HEK293 (cell line): ENCODE measurements at regions not wholly inside any gene's neighbourhood (a gene's known extent, or its start where the extent isn't known, plus 50 kb on each side); places are given as distances from the start of the nearest gene placed in this dataset.

Experiments
- CTCF ChIA-PET: fragments of 350-600 bp; formaldehyde crosslinking; extraction: SDS; loops from one replicate; lab custom pipeline; 2021; ENCODE audit warnings: antibody characterized with exemption; lab: Yijun Ruan, JAX
- POLR2A ChIA-PET: fragments of 300-600 bp; formaldehyde crosslinking; extraction: SDS; loops from one replicate; lab custom pipeline; 2020; ENCODE audit warnings: antibody characterized with exemption, inconsistent platforms; lab: Yijun Ruan, JAX
- H3K27ac ChIP-seq: fragments of 200-500 bp; sonication (Bioruptor generic); 2 replicates; pipeline ENCODE4 v1.5.1; 2014; ENCODE audit warnings: low read depth, low read length, control low read depth, inconsistent platforms; ENCODE audit errors: extremely low read depth
- H3K36me3 ChIP-seq, 2 experiments: fragments of 200-500 bp in 1 of 2; sonication (Bioruptor generic) in 1 of 2; 1 replicate in 1 of 2; 2 replicates in 1 of 2; pipeline ENCODE4 v1.5.1; 2014 to 2017; ENCODE audit warnings: inconsistent platforms in 2 of 2, low read length in 2 of 2; ENCODE audit not compliant: control insufficient read depth in 2 of 2, insufficient read depth in 1 of 2
- H3K4me1 ChIP-seq: fragments of 200-500 bp; sonication (Bioruptor generic); 2 replicates; pipeline ENCODE4 v1.5.1; 2014; ENCODE audit warnings: mild to moderate bottlenecking, low read length, inconsistent platforms; ENCODE audit not compliant: control insufficient read depth, insufficient read depth
- H3K4me3 ChIP-seq: 2 replicates; pipeline ENCODE4 v1.5.1; 2011; ENCODE audit warnings: low read depth, mild to moderate bottlenecking, control low read depth, low read length, moderate library complexity
- H3K9me3 ChIP-seq: fragments of 200-500 bp; sonication (Bioruptor generic); 2 replicates; pipeline ENCODE4 v1.5.1; 2014; ENCODE audit warnings: low read depth, low read length, inconsistent platforms; ENCODE audit not compliant: control insufficient read depth, insufficient read depth
- ATF2 ChIP-seq: fragments of 450-650 bp; formaldehyde crosslinking; IDR thresholded peaks from 2 replicates; pipeline ENCODE4 v1.5.1; 2016; ENCODE audit warnings: missing biosample characterization, missing genetic modification characterization, low read depth
- CTCF ChIP-seq: fragments of 450-650 bp; formaldehyde crosslinking; IDR thresholded peaks from 2 replicates; pipeline ENCODE4 v1.5.1; 2016; ENCODE audit warnings: missing biosample characterization, missing genetic modification characterization
- GLIS1 ChIP-seq: fragments of 450-650 bp; formaldehyde crosslinking; IDR thresholded peaks from 2 replicates; pipeline ENCODE4 v1.5.1; 2016; ENCODE audit warnings: missing biosample characterization, missing genetic modification characterization
- KLF17 ChIP-seq: fragments of 450-650 bp; formaldehyde crosslinking; IDR thresholded peaks from 2 replicates; pipeline ENCODE4 v1.5.1; 2016; ENCODE audit warnings: missing biosample characterization, missing genetic modification characterization
- RBAK ChIP-seq: fragments of 450-650 bp; formaldehyde crosslinking; IDR thresholded peaks from 2 replicates; pipeline ENCODE4 v1.5.1; 2016; ENCODE audit warnings: missing biosample characterization, missing genetic modification characterization
- ZBTB20 ChIP-seq: fragments of 450-650 bp; formaldehyde crosslinking; IDR thresholded peaks from 2 replicates; pipeline ENCODE4 v1.5.1; 2016; ENCODE audit warnings: missing biosample characterization, missing genetic modification characterization
- ZBTB26 ChIP-seq: fragments of 450-650 bp; formaldehyde crosslinking; optimal IDR thresholded peaks from 2 replicates; pipeline ENCODE3; 2016; ENCODE audit warnings: missing biosample characterization, mild to moderate bottlenecking, missing genetic modification characterization
- ZIC2 ChIP-seq: fragments of 450-650 bp; formaldehyde crosslinking; IDR thresholded peaks from 2 replicates; pipeline ENCODE4 v1.5.1; 2016; ENCODE audit warnings: missing biosample characterization, missing genetic modification characterization
- ZNF19 ChIP-seq: fragments of 450-650 bp; formaldehyde crosslinking; IDR thresholded peaks from 2 replicates; pipeline ENCODE4; 2016; ENCODE audit warnings: missing biosample characterization, missing genetic modification characterization, low read depth
- ZNF248 ChIP-seq: fragments of 450-650 bp; formaldehyde crosslinking; IDR thresholded peaks from 2 replicates; pipeline ENCODE4 v1.5.1; 2017; ENCODE audit warnings: missing biosample characterization, missing genetic modification characterization
- ZNF324 ChIP-seq: fragments of 450-650 bp; formaldehyde crosslinking; IDR thresholded peaks from 2 replicates; pipeline ENCODE4 v1.5.1; 2016; ENCODE audit warnings: missing biosample characterization, missing genetic modification characterization
- ZNF354C ChIP-seq: fragments of 450-650 bp; formaldehyde crosslinking; IDR thresholded peaks from 2 replicates; pipeline ENCODE4 v1.5.1; 2016; ENCODE audit warnings: missing biosample characterization, missing genetic modification characterization, low read depth, borderline replicate concordance
- ZNF488 ChIP-seq: fragments of 450-650 bp; formaldehyde crosslinking; IDR thresholded peaks from 2 replicates; pipeline ENCODE4 v1.5.1; 2016; ENCODE audit warnings: missing biosample characterization, missing genetic modification characterization
- ZNF501 ChIP-seq: fragments of 450-650 bp; formaldehyde crosslinking; IDR thresholded peaks from 2 replicates; pipeline ENCODE4 v1.5.1; 2016; ENCODE audit warnings: missing biosample characterization, missing genetic modification characterization
- ZNF544 ChIP-seq: fragments of 450-650 bp; formaldehyde crosslinking; IDR thresholded peaks from 2 replicates; pipeline ENCODE4 v1.5.0; 2017; ENCODE audit warnings: missing biosample characterization, missing genetic modification characterization
- ZSCAN4 ChIP-seq: fragments of 450-650 bp; formaldehyde crosslinking; IDR thresholded peaks from 2 replicates; pipeline ENCODE4 v1.5.1; 2017; ENCODE audit warnings: missing biosample characterization, missing genetic modification characterization

GRCh38 chr1:218510153-218510772 is 165.1 kb downstream of the TGFB2 start (continued):
- TF ChIP-seq CTCF (no peak), GLIS1 (tag by site-specific recombination) (no peak), ZNF324 (tag by site-specific recombination) (no peak), ZSCAN4 (no peak), ZIC2 (tag by site-specific recombination) (no peak), ZBTB26 (tag by site-specific recombination) (no peak)

GRCh38 chr1:218513328-218513727 is 168.2 kb downstream of the TGFB2 start:
- CTCF ChIA-PET, result interaction anchor here (0.9 kb wide), 1 partner anchor 183 kb away, joined by 5 read pairs; no protein-coding TSS in a partner anchor
- Histone ChIP-seq H3K4me3 (no peak overlapping the region), H3K9me3 (no peaks in the 10 kb centered on the region)
- TF ChIP-seq ZBTB20 (tag by site-specific recombination), result no peak
- no peak for TF ChIP-seq RBAK (tag by site-specific recombination)
- no peak for TF ChIP-seq ZNF354C (tag by site-specific recombination)
- TF ChIP-seq ZNF248 (tag by site-specific recombination), result no peak
- no peak for TF ChIP-seq ZNF544 (tag by site-specific recombination)
- no peak for TF ChIP-seq ZNF501 (tag by site-specific recombination)
- no peak for TF ChIP-seq ZNF488 (tag by site-specific recombination)
- TF ChIP-seq ZSCAN4, result no peak
- no peak for TF ChIP-seq ZNF19
- TF ChIP-seq KLF17 (tag by site-specific recombination), result no peak
- TF ChIP-seq ATF2 (tag by site-specific recombination), result no peak
- TF ChIP-seq, all 188 proteins: peak for 0
- POLR2A ChIA-PET, result no interaction called here
- no peaks in the 10 kb centered on the region for H3K36me3 ChIP-seq
- H3K4me1 ChIP-seq, result no peaks in the 10 kb centered on the region
- no peak overlapping the region for H3K27ac ChIP-seq
